Loucy (cell line): ENCODE measurements at regions not wholly inside any gene's neighbourhood (a gene's known extent, or its start where the extent isn't known, plus 50 kb on each side); places are given as distances from the start of the nearest gene placed in this dataset.

ENCODE experiments used
- CTCF ChIP-seq: fragments of 200-600 bp; sonication (generic); conservative IDR thresholded peaks from 2 replicates; pipeline ENCODE4 v1.5.1; 2014; ENCODE audit warnings: mild to moderate bottlenecking, antibody characterized with exemption, low read length
- EZH2phosphoT487 ChIP-seq: fragments of 200-600 bp; IDR thresholded peaks from 2 replicates; pipeline ENCODE4 v1.6.1; 2018; ENCODE audit warnings: antibody characterized with exemption, mild to moderate bottlenecking, moderate library complexity, borderline replicate concordance

- TF ChIP-seq CTCF = no peak
- TF ChIP-seq EZH2phosphoT487 = no peak
These were observed 397.7 kb upstream of the DDHD1 start for GRCh38 chr14:53550776-53551175.
